OCI-M1 (cell line): ENCODE measurements at regions not wholly inside any gene's neighbourhood (a gene's known extent, or its start where the extent isn't known, plus 50 kb on each side); places are given as distances from the start of the nearest gene placed in this dataset.
A peak's percentile ranks its signal among the peaks of the same experiment; 100 is the strongest.

Experiments
- DNase-seq: peaks from one replicate; lab custom pipeline; 2025; lab: John Stamatoyannopoulos, UW

DNA sequence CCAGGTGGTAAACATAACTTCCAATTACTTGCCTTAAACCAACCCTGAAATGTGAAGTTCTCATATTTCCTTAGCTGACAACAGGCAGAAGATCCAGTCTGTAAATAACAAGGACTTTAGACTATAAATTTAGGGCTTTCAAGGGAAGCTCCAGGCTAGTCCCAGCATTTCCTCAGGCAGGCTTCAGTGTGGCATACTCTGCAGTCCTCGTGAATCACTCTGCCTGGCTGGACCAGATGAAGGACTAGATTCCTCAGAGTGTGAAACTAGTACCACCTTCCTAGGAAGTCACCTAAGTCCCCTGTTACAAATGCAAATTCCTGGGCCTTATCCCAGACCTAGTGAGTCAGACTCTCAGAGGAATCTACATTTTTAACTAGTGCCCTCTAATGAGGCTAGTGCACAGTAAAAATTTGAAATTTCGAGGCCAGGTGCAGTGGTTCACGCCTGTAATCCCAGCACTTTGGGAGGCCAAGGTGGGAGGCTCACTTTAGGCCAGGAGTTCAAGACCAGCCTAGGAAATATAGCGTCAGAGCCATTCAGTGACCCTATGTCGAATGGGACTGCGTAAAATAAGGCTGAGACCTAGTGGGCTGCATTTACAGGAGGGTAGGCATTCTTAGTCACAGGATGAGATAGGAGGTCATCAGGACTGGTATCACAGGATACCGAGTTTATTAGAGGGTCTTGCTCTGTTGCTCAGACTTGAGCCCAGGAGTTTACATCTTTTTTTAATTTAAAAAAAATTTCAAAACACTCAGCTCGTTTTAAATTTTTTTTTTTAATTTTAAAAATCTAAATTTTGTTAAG, 279.6 kb upstream of the JARID2 start:
- no peak for DNase-seq

DNA sequence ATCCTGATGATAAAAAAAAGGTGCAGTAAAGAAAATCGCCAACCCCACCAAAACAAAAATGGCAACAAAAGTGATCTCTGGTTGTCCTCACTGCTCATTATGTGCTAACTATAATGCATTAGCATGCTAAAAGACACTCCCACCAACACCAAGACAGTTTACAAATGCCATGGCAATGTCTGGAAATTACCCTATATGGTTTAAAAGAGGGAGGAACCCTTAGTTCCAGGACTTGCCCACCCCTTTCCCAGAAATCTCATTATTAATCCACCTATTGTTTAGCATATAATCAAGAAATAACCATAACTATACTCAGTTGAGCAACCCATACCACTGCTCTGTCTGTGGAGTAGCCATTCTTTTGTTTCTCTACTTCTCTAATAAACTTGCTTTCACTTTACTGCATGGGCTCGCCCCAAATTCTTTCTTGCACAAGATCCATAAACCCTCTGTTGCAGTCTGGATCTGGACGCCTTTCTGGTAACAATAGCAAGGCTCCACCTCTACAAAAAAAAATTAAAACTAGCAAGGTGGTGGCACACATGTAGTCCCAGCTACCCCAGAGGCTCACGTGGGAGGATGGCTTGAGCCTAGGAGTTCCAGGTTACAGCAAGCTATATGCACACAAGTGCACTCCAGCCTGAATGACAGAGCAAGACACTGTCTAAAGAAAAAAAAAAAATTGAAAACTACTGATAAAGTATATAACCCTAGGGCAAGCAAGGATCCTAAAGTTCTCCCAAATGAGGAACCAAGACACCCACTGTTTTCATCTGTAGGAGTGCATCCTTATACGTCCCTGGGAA, 278.8 kb upstream of the JARID2 start:
- DNase-seq, result peak; percentile 84

DNA sequence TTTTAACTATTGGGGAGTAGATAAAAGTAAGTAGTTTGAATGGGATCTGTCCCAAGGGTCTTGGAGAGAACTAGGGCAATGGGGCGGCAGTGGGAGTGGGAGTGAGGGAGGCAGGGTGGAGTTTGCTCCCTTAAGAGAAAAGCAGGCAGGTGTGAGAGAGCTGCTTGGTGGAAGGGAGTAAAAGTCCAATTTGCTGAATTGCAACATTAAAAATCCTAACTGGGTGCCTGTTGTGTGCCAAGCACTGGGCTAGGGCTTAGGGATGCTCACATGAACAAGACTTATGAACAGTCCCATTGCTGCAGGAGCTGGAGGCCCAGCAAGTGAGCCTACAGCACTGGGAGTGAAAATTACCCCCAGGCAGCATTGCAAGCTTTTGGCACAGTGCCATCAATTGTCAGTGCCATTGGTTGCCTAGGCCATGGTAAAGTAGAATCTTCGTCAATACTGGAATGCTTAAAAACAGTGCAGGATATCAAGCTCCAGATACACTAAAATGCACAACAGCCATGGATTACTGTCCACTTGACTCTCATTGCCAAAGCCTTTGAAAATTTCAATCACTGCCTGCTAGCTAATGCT, 277.7 kb upstream of the JARID2 start:
- no peak for DNase-seq

DNA sequence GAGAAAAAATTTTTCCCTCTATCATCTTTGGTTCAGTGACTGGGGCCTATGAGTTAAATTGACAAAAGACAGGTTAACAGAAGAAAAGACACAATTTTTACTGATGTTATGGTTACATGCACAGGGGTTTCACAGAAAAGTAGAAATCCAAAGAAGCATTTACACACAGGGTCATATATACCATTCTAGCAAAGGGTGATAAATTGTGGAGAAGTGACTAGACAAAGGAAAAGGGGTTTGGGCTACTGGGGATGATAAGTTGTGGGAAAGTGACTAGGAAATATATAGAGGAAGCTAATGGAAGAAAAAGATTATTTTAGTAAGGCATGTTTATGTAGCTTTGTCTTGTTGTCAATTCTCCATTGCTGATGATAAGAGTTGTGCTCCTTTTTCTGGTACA, 276.7 kb upstream of the JARID2 start:
- no peak for DNase-seq

DNA sequence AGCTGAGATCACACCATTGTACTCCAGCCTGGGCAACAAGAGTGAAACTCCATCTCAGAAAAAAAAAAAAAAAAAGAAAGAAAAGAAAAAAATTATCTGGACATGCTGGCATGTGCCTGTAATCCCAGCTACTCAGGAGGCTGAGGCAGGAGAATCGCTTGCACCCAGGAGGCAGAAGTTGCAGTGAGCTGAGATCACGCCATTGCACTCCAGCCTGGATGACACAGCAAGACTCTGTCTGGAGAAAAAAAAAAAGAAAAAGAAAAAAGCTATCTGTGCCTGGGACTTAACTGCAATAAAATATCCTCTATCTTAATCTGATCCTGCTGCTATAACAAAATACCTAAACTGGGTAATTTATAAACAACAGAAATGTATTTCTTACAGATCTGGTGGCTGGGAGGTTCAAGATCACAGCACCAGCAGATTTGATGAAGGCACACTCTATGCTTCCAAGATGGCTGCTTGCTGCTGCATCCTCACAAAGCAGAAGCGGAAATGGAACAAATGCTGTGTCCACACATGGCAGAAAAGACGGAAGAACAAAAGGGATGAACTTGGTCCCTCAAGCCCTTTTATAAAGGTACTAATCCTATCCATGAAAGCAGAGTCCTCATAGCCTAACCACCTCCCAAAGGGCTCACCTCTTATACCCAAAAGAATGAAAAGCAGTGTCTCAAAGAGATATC, 273.3 kb upstream of the JARID2 start:
- no peak for DNase-seq

DNA sequence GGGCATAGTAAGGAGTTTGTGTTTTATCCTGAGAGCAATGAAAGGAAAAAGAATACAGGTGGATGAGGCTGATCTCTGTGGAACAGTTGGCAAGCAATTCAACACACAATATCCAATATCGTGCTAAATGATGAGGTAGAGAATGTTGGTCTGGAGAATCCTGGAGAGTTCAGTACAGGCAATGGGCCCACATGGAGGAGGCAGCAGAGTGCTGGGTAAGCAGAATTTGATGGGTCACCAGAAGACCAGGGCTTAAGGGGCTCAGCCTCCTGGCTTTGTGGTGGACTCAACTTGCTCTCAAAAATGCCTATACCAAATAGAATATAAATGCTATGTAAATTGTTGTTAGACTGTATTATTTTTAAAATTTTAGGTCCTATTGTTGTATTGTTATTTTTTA, 271.5 kb upstream of the JARID2 start:
- DNase-seq, result no peak

DNA sequence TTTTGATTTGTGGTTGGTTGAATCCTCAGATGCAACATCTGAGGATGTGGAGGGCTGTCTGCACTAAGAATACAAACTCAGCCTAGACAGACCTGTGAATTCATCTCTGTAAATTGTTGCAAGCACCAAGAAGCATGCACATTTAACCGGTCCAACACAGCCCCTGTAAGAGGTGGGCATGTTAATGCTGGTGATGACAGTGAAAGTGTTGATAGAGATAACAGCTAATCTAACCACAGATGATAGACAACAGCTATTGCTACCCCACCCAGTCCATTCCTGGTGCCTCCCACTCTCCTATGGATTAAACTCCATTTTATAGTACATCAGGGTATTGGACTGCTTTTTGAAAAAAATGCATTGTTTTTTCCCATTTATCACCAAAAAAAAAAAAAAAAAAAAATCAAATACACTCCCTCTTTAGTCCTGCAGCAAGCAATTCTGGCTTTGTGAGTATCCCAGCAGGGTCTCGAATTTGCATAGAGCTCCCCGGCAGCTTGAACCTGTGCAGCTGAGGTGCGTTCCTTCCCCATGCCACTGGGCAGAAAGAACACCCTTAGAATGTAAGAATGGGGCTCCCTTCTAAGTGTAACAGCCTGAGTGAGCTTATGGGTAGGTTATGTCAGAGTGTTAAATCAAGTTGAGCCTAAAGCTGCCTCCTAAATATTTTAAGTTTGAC, 270.9 kb upstream of the JARID2 start:
- DNase-seq, result peak; percentile 21

DNA sequence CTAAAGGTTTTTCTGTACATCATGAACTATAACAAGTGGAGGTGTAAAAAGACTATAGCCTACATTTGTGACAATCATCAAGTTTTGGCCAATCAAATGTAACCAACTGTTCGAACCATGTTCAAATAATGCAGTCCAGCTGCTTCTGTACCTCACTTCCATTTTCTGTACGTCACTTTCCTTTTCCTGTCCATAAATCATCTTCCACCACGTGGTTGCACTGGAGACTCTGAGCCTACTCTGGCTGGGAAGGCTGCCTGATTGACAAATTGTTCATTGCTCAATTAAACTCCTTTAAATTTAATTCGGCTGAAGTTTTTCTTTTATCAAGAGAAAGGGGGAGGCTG, 270.4 kb upstream of the JARID2 start:
- DNase-seq, result peak; percentile 57

DNA sequence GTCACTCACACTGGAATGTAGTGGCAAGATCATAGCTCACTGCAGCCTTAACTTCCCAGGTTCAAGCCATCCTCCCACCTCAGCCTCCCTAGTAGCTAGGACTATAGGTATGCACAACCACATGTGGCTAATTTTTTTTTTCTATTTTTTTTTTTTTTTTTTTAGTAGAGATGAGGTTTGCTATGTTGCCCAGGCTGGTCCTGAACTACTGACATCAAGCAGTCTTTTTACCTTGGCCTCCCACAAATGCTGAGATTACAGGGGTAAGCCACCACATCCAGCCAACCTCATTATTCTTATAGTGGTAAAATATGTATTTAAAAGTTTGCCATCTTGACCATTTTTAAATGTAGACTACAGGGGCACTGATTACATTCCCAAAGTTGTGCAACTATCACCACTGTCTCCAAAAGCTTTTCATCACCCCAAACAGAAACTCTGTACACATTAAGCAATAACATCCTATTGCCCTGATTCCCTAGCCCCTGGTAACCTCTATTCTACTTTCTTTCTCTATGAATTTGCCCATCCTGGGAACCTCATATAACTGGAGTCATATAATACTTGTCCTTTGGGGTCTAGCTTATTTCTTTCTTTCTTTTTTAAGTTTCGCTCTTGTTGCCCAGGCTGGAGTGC, 268.0 kb upstream of the JARID2 start:
- no peak for DNase-seq

DNA sequence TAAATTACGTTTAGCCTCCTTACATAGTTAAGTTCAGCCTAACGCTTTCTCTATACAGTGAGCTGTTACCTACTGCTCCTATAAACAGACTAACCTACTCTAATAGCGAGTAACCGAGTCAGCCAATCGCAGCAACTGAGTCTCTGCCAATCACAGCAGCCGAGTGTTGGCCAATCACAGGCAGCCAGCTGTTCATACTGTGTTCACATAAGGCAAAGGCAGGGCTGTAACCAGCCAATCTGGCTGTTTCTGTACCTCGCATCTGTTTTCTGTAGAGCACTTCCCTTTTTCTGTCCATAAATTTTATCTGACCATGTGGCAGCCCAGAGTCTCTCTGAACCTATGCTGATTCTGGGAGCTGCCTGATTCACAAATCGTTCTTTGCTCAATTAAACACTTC, 263.9 kb upstream of the JARID2 start:
- peak; percentile 95 for DNase-seq

DNA sequence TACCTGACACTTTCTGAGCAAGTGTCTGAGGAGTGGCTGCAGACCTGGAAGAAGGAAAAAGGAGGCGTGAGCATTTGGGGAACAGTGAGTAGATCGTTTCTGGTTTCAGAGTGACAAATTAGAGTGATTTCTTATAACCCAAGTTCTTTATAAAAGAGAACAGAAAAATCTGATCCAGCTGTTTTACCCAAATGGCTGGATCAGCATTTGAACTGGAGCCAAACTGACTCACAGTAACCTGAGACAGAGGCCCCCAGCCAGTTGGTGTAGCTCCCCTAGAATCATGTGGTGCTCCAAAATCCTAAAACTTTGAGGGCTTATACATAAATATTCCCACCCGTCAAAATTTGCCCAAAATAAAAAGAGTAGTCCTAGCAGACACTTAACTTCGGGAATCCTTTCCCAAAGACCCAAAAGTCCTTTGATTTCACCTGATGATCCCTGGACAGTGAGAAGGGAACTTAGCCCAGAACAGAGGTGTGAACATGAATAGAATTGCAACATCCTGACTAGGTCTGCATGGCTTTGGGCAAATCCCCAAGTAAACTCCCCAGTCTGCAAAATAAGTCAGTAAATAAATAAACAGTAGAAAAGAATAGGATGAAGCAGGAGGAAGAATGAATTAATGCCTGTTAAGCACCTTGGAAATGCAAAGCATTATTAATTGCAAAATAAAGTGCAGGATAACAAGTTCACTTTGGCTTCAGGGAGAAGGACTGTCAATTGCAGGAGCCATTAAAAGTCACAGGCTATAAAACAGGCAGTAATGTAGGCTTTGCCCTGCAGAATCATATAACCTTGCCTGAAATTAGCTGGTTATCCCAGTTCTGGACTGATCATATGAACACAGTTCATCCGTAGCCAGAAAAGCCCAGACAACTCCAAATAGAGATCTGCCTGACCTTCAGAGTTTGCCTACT, 262.0 kb upstream of the JARID2 start:
- DNase-seq, result no peak

DNA sequence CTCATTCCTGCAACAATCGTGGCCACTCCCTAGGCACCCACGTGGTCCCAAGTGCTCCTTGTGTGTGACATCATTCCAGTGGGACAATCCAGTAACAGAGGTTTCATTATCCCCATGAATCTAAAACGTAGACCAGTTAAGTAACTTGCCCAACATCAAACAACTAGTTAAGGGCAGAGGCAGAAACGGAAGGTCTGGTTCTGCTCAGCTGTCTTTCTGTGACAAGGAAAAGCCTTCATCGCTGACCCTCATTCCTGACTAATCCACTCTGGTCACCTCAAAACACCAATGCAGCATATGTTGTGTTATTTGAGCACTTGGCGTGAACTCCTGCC, 261.4 kb upstream of the JARID2 start:
- DNase-seq, result no peak

DNA sequence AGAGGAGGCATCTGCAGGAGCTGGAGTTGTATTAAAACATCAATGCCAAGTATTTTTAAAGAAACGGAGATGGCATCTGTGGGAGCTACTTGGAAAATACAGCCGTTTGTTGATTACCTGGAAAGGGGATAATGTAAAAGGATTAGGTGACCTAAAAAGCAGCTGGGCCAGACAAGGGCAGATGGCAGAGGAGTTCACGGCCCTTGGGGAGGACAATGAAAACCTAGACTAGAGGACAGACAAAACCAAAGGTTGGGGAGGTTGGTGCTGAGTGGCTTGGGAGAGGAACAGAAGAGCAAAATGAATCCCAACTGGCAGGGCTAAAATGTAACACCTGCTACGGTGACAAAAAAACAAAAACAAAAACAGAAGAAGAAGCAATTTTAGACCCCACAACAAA, 260.5 kb upstream of the JARID2 start:
- no peak for DNase-seq

DNA sequence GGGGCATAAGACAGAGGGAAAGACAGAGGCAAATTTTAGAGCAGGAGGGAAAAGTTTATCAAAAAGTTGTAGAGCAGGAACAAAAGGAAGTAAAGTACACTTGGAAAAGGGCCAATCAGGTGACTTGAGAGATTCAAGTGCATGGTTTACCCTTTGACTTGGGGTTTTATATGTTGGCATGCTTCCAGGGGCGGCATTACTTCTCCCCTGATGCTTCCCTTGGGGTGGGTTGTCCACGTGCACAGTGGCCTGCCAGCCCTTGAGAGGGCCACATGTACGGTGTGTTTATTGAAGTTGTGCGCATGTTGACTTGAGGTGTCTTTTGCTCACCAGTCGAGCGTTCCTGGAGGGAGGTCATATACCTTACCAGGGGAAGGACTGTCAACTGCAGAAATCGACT, 259.5 kb upstream of the JARID2 start:
- no peak for DNase-seq

DNA sequence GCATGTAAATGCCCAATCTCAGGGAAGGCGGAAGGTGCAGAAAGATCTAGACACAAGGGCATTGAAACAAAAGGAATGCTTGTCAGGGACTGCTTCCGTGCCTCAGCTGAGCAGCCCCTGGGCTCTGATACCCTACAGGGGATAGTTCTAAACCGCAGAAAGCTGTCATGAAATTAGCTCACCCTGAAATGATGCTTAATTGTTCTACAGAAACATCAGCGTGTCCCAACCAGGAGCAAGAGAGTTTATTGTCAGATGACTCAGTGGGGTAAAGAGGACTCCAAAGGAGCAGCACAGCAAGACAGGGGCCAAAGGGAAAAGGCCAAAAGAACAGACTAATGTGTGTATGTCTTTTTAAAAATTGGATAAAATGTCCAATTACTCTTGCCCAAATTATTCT, 258.4 kb upstream of the JARID2 start:
- no peak for DNase-seq

DNA sequence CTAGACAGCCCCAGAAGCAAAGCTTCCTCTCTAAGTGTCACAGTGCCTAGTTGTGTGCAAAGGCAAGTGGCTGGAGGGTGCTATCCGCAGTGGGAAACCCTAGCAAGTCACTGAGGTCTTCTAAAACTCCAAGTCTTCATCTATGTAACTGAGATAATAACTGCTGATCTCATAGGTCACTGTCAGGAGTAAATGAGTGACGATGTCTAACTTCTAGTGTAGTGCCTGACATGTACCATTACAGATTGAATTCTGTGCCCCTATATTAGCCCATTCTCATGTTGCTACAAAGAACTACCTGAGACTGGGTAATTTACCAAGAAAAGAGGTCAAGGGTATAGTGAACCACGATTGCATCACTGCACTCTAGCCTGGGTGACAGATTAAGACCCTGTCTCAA, 253.5 kb upstream of the JARID2 start:
- no peak for DNase-seq

DNA sequence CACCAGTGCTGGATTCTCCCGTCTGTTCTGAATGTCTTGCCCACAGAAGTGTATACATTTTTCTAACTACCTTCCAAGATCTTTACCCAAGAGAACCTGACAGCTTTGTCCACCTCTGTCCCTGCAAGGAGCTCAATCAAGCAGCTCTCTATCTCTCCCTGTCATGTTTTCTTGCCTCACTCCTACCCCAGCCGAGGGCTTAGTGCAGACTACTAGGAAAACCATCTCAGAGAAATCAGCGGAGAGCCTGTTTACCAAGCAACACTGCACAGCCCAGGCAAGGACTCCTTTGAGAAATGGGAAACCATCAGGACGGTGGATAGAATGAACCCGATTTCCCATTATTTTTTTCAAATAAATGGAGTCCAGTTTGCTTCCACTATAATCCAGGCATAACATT, 250.7 kb upstream of the JARID2 start:
- no peak for DNase-seq

DNA sequence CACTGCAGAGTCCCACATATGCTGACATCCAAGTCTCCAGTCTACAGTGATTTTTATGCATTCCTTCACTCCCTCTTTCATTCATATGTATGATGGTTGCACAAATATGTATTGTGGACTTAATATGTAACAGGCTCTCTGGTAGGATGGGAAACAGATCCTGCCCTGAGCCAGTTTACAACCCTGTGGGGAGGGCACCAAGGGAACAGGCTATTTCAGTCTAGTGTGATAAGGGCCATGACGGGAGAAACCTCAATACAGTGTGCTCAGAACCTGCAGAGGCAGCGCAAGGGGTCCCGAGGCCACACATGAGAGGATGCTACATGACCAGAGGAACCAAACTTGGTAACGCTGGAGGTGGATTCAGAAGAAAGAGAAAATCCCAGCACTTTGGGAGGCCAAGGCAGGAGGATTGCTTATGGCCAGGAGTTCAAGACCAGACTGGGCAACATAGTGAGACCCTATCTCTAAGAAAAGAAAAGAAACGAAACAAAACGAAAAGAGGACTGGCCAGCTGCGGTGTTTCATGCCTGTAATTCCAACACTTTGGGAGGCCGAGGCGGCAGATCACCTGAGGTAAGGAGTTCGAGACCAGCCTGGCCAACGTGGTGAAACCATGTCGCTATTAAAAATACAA, 249.8 kb upstream of the JARID2 start:
- DNase-seq, result no peak

DNA sequence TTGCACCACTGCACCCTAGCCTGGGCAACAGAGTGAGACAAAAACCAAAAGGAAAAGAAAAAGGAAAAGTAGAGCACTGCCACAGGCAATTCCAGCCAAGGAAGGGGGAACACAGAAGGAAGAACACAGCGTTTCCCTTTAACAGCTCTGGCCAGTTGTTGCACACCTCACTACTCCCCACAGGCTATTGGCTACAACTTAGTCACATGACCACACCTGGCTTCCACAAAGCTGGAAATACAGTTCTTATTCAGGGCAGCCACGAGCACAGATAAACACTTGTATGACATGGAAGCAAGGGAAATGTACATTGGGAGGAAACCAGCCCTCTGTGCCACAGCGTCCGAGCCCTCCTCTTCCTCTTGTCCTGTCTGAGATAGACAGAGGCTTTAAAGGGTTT, 249.0 kb upstream of the JARID2 start:
- DNase-seq, result no peak

DNA sequence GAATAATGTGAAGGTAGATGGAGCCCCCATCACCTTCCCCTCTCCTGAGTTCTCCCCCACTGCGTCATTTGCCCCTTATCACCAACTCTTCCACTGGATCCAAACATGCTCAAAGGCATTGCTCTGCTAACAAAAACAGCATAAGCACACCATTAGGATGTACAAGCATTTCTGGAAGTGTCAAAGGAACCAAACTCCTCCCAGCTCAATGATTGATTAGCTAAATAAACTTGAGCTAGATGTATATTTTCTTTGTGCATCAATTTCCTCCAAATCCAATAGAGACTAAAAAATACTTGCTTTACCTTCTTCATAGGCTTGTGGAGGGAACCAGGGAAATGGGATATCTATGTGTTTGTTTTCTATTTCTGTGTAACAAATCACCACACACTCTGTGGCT, 248.4 kb upstream of the JARID2 start:
- DNase-seq, result no peak
